Renal pelvis (tissue), 1 donor: ENCODE measurements at regions not wholly inside any gene's neighbourhood (a gene's known extent, or its start where the extent isn't known, plus 50 kb on each side); places are given as distances from the start of the nearest gene placed in this dataset.

Experiments used
- DNase-seq: peaks from one replicate; pipeline ENCODE4 v3.0.0-alpha.2; 2013

DNA sequence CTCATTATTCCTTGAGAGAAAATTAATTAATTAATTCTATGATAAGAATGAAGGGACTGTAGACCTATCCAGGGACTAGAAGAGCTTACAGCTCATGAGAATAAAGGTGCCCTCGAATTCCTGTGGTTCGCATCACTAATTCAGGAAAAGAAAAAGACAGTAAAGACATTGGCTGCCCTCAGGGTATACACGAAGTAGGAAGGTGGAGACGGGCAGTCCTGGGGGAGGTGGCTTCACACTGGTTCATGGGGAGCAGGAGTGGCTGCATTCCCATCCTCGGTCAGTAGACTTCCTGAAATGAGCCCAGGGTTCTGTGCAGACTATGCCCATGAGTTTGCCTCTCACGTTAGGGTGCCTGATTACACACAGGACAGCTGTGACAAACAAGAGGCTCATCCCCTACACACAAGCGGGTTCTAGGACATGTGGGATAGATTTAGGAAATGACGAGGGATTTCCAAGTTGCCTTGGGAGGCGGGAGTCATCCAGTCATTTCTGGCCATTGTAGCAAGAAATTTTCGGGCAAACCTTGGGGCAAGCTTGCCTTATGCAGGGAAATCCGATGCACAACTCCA, 282.2 kb downstream of the CYP26B1 start:
- DNase-seq: no peak

DNA sequence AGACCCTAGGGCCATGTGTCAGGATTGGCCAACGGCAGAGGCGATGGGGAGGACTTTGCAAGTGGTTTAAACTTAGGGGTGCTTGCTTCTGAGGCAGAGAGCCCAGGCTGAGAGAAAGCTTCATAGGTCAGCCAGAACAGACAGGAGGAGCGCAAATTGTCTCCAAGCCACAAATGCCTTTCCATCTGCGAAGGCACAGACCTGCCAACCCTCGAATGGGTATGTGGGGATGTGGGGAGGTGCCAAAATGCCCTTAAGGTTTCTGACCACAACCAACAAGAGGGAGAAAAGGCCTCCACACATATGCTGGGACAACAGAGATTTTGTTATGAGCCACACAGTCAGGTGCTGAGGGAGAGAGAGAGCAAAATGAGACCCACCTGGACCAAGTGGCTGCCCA, 283.6 kb downstream of the CYP26B1 start:
- no peak for DNase-seq

DNA sequence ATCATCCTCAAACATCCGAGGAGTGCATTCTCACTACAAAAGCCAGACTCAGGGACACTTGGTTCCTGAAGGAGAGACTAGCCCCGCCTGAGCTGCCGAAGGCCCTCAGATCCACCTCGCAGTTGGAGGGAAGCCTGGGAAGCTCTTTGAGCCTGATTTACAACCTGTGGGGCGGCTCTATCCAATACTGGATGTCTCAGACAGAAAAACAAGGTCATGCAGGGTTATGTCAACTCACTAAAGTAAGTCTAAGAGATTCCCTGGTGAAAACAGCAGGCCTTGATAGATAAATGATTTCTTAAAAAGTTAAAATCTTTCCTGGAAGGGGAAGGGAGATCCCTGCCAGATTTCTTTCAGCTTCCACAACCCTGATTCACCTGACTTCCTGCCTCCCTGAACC, 284.3 kb downstream of the CYP26B1 start:
- no peak for DNase-seq

DNA sequence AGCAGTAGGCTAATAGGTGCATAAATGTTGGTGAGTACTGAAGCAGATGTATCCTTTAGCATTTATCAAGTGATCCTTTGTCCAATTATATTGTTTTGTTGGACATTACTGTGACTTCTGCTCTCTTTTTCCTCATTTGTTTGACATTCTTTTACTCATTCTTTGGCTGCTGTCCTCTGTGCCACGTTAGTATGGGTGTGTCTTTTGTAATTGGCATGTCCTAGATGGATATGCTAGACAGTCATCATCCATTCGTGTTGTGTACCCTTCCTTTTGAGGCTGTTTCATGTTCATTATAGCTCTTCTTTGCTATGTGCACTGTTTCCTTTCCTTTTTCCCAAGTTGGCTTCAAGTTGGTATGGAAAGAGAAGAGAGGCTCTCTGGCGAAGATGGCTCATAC, 284.7 kb downstream of the CYP26B1 start:
- DNase-seq: no peak

DNA sequence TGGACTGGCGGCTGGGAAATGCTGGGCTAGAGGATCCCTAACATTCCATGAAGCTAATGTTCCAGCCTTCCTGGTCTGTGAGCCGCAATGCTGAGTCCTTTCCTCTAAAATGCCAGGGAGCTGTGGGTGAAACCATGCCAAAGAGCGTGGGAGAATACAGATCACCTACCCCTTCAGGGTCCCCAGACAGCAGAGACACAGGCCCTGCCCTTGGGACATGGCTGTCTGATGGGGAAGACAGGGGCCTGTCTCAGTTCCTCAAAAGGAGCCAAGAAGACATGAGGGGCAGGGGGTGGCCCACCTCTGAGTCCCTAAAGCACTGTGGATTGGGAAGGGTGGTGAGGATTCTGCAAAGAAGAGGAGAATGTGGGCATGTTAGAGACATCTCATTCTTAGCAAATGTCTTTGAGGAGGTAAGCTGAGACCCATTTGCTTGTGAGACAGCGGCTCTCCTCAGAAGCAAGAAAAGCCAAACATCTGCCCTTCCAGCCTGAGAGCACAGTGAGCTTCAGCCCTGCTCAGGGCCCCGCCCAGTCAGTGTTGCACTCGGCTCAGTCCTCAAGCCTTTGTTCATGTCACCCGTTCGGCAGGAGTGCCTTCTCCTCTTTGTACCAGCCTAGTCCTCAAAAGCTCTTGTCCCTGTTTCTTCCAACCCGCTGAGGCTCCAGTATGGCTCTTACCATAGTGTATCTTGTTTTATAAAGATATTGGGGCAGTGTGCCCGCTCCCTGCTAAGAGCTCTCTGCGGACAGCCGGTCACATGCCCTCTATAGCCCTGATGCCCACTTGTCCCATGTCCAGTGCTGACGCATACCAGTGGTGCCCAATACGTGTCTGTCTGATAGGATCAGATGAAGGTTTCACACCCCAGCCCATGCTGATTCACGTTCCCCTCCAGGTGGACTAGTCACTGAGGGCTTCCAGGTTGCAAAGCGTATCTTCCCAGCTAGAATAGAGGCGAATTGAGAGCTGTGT, 286.2 kb downstream of the CYP26B1 start:
- DNase-seq: no peak

DNA sequence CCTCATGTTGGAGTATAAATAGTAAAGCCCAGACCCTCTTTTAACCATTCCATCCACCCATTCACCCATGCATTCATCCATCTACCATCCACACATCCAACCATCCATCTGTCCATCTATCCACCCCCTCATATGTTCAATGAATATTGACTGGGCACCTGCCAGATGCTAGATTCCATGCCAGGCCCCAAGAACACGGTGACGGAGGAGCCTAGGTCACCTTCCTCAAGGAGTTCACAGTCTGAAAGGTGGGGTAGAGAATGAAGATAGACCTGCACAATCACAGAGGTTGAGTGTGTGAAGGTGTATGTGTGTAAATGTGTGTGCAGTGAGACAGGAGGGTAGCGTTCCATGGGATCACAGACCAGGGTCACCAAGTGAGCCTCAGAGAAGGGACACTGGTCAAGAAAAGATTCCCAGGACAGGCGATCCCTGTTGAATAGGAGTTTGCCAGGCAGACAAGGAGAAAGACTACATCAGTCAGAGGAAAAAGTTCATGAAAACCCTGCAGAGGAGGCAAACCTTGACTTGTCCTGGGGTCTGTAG, 287.2 kb downstream of the CYP26B1 start:
- DNase-seq: no peak

DNA sequence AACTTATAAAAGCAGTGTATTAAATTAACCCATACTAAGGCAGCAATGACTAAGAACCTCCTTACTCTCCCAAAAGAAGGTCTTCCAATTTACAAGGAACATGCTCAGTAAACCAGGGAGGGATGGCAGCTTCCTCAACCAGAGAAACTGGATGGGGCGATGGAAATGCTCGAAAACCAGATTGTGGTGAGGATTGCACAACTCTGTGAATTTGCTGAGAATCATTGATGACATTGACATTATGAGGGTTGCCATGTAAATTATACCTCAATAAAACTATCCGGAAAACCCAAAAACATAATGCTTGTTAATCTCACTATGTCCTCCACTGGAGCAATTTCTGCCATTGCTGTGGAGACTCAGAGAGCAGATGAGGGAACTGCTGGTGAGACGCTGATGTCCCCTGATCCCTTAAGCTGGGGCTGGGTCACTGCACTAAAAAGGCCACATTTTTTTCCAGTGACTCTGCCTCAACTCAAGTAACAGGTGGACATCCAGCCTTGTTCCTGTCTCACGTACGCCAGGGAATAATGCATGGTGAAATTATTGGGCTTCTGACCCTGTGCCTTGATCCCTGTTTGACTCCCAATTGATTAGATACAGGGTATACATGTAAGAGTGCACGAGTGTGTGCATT, 288.3 kb downstream of the CYP26B1 start:
- no peak for DNase-seq

DNA sequence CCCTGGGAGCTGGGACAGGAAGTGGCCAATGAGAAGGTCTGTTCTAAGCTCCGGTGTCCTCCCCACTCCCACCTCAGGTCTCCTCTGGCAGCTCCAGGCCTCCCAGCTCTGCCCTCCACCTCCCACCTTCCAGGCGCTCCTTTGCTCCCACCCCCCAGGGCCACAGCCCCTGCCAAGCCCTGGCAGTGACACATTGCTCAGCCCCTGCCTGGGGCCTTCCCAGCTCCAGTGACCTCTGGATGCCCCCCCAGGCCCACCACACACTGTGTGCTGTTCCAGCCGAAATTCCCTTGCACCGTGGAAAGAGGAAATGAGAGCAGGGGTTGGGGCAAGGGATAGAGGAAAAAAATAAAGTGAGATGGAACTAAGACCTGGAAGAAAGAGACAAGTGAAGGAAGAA, 289.6 kb downstream of the CYP26B1 start:
- no peak for DNase-seq

DNA sequence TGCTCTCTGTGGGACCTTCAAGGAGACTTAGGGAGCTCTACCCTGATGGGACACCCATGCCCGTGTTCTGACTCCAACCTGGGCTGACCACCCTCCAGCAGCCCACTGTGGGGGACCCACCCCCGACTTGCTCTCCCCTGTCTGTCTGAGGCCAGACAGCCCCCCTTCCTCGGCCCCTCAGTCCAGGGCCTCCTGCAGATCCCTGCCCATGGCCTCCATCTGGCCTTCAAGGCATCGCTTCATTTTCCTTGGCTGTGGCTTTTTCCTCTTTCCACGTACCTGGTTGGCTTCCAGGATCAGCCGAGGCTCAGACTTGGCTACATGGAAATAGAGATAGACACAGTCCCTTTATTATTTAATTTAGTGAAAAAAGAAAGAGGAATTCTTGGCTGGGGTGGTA, 290.0 kb downstream of the CYP26B1 start:
- no peak for DNase-seq

DNA sequence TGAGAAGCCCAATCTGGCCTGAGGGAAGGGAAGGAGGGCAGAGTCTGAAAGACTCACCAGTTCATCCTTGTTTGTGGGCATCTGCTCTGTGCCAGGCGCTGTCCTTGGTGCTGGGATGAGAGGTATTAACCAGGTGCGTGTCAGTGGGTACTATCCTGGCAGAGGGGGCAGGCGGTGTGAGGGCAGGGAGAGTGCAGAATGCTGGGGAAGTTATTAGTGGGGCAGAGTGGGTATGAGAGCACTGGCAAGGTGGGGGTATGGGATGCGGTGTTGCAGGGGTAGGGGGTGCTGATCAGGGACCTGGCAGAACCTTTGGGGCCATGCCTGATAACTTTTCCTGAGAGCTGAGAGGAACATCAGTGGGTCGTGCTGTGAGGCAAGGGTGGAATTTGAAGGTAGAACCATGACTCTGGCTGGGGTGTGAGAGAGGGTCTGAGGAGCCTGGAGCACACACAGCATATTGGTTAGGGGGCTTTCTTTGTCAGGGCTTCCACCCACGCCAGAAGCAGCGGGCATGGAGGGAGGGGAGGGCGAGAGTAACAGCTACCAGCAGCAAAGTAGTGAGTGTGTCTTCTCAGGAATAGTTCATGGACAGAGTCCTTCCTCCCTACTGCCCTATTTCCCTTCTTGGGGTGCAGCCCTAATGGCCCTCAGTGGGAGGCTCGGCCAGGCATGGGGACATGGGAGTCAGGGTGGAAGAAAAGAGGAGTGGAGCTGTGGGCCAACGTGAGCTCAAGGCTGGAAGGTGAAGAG, 290.7 kb downstream of the CYP26B1 start:
- DNase-seq: peak; percentile 36

DNA sequence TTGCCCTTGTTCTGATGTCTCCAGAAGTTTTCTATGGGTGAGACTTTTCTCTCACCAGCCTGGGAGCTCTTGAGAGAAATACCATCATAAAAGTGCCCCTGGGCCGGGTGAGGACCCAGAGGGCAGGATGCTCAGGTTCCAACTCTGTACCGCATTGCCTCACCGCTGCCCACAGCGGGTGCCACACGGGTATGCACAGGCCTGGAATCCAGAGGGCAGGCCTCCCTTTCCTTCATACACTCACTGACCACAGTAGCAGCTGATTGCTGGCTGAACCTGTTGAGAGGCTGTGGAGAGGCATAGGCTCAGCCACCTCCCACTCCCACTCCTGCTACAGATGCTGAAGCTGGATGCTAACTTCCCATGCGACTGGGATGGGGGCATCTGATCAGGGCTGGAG, 293.8 kb downstream of the CYP26B1 start:
- DNase-seq: no peak

DNA sequence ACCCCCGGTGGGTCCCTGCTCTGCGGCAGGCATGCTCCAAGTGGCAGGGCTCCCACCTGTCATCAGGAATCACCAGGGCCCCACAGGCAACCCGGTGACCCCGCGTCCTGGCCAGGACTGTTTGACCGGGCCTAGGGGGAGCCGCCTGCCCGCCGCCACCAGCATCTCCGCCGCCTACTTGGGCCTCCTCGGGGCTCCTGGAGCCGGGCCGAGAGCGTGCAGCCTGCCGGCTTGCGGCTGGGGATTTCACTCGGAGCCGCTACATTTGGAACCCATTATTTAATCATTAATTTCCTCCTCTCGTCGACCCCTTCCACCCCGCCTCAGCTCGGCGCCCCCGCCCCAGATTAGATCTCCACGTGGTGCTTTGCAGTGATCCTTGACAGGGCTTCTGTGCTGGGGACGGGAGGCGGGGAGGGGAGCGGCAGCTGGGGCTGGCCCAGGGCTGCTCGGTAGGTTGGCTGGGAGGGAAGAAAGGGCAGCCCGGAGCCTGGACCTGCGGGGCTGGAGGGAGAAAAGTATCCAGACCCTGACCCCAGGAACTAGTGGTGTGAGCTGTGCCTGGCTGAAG, 295.4 kb downstream of the CYP26B1 start:
- DNase-seq: peak; percentile 68

DNA sequence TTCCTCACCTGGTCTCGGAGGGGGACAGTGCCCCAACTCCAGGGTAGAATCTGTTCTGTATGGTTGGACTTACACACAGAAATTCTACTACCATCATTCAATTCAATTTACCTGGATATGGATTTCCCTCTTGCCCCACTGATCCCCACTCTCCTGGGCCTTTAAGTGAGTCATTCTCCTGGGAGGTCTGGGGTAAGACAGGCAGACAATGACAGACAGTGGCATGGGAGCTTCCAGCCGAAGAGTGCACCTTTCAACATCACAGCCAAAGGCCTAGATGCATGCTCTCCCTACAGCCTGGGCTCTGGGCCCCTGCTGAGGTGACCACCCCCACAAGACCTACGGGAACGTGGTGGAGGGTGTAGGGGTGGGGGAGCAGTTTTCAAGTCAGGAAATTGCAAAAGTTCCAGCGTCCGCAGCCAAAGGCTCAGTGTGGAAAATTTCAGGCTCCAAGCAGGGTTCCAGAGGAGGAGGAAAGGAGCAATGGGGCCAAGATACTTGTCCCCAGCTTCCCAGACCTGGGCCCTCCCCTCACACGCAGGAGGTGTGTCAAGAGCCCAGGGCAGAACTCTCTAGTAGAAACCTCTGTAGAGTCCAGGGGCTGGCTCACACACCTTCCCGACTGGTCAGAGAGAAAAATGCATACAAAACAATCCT, 296.4 kb downstream of the CYP26B1 start:
- no peak for DNase-seq

DNA sequence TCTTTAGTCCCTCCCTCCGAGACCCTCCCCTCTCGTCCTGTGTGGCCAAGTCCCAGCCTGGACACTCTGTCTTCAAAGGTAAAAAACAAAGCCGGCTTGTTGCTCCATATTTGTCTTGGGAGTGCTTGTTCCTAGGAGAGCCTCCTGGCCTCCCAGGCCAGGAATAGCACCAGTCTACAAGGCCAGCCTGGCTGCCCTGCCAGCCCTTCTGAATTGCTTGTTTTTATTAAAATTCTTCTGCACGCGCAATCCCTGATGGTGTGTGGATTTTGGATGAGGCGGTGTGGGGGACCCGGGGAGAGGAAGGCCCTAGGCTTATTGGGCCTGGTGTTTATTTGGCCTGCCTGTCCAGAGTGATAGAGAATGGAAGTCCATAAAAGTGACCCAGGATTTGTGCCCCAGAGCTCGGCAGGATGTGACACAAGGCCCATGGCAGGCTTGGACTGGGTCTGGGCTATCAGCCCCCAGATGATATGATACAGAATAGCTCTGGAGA, 297.3 kb downstream of the CYP26B1 start:
- no peak for DNase-seq

DNA sequence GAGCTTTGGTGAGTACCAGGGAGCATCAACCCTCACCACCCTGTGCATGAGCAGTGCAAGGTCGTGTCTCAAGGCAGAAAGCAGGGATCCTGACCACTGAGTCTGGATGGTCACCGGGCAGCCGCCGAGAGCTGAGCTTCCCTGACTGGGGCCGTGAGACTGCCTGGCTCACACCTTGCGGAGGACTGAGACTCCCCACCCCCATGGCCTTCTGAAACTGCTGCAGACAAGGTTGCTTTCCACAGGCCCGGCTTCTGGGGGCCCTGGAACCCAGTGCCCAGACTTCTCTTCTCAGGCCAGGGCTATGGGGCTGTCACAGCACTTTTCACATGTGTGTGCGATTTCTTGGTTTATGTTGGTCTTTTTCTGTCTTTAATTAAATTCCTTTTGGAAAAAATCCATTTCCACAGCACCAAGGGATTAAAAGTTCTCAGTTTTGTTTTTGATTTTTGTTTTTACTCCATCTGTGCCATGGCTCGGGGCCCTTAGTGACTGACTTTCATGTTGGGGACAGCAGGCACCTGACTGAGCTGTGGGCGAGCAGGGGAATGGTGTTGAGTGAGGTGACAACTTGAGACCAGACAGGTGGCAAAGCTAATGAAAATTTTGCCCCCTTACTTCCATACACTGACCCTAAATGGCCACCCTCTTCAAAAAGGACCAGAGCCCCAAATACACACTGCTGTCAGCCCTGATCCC, 297.9 kb downstream of the CYP26B1 start:
- DNase-seq: no peak

DNA sequence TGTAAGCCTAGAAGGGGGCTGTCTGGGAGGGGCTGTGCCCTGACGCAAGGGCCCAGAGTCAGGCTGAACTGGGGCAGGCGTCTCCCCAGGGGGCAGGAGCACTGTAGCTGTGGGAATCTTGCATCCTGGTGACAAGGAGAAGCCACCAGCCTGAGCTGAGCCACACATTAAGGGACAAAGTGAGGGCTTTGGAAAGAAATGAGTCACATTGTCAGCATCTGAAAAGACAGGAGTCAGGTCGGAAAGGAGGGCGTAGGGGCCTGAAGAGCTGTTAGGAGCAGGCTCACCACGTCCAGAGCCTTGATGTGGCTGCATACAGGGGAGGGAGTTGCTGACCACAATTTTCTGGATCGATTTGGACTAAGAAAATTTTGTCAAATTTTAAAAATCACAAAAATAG, 298.6 kb downstream of the CYP26B1 start:
- DNase-seq: no peak

DNA sequence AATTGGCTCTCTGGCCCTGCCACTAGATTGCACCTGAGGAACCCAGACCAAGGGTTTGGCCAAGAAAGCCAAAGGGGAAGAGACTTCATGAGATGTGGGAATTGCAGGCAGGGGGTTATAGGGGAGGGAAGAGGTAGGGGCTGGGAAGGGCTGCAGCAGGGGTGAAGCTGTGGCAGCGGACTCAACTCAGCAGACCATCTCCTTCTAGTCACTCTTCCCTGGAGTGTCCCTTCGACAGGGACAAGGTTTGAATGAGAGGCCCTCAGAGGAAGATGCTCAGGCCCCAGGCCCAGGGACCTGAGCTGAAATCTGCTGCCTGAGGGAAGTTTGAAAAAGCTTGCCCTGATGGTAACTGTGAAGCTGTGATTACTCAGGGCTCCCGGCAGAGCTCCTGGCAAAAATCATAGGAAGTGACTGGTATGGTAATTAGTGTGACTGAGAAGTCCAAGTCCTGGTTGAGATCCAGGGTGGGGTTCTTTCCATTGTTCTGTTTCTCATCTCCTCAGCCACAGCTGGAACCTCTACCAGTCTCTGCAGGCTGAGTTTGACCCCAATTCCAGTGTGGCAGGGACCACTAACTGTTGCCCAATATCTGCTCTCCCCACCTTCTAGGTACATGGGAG, 300.9 kb downstream of the CYP26B1 start:
- no peak for DNase-seq

DNA sequence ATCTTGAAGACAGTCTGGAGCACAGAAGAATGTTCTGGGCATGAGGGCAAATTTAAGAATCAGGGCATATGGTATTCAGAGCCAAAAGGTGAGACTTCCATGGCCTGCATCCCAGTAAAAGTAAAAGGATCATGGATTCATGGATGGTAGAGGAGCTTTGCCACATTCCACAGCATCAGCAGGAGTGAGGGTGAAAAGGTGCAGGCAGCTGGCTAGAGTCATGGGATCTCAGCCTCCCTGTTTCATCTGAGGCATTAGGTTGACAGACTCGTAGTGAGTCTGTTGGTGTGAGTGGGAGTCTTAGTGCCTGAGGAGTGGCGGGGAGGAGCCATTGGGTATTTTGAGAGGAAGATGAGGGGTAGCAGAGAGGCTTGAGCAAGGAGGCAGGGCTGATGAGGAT, 301.6 kb downstream of the CYP26B1 start:
- no peak for DNase-seq

DNA sequence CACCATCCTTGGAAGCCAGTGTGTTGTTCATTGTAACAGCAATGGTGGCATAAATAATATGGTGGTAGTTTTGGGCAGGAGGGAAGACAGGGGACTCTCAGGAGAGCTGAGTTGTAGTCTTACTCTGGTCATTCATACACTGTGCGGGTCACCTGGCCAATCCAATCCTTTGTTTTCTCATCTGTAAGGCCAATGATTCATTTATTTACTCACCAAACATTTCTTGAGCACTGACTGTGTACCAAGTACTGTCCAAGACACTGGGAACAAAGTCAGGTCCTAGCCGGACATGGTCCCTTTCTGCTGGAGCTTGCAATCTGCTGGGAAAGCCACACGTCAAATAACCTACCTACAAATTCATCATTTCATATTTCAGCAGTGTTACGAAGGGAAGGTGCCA, 302.7 kb downstream of the CYP26B1 start:
- no peak for DNase-seq

DNA sequence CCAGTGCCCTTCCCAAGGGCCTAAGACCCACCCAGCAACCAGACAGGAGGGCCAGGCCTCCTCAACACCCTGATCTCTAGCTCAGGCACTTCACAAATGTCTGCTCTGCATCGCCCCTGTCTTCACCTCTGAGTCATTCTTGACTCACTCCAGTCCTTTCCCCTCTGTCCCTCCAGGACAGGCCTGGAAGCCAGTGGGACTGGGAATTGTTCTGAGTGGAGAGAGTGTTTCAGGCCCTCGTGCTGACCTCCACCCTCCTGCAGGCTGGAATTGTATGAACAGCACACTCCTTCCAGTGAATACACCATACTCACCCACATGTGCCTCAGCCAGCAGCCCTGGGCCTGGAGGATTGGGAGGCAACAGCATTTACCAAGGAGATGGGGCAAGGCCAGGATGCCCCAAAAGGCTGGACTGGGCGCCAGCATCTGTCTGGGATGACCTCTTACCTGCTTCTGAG, 304.2 kb downstream of the CYP26B1 start:
- no peak for DNase-seq
